ENCODE measurements at regions not wholly inside any gene's neighbourhood (a gene's known extent, or its start where the extent isn't known, plus 50 kb on each side); places are given as distances from the start of the nearest gene placed in this dataset.

- TF ChIP-seq, protein P1, sequence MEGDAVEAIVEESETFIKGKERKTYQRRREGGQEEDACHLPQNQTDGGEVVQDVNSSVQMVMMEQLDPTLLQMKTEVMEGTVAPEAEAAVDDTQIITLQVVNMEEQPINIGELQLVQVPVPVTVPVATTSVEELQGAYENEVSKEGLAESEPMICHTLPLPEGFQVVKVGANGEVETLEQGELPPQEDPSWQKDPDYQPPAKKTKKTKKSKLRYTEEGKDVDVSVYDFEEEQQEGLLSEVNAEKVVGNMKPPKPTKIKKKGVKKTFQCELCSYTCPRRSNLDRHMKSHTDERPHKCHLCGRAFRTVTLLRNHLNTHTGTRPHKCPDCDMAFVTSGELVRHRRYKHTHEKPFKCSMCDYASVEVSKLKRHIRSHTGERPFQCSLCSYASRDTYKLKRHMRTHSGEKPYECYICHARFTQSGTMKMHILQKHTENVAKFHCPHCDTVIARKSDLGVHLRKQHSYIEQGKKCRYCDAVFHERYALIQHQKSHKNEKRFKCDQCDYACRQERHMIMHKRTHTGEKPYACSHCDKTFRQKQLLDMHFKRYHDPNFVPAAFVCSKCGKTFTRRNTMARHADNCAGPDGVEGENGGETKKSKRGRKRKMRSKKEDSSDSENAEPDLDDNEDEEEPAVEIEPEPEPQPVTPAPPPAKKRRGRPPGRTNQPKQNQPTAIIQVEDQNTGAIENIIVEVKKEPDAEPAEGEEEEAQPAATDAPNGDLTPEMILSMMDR (IDR thresholded peaks at IDR 0.05) = no peak
- Histone ChIP-seq H3K27ac (no peak overlapping the region), H3K4me3 (no peak overlapping the region)
- no peak for DNase-seq (ENCODE audit: low spot score)
Observed at GRCh38 chr2:196468394-196468793, 171.1 kb upstream of the CCDC150 start.

DNA sequence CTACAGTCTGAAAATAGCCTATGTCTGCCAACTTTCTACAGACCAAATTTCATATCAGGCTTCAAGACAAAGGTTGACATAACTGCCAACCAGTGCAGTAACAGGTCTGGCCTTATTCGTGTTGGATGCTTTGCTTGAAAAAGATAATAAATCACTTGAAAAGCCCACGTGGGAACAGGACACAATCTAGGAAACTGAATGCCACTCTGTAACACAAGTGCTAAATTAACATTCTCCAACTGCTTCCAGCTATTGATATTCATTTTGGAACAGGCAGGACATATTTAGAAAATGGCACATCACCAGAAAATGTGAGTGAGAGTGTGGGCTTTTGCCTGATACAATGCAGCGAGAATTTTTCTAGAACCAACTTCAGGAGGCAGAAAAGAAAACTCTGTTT, 165.9 kb upstream of the CCDC150 start:
- H3K4me3 ChIP-seq = no peak overlapping the region
- H3K27ac ChIP-seq = no peak overlapping the region
- no peak for DNase-seq (ENCODE audit: low spot score)
- TF ChIP-seq, protein P1 (IDR thresholded peaks at IDR 0.05) = no peak

DNA sequence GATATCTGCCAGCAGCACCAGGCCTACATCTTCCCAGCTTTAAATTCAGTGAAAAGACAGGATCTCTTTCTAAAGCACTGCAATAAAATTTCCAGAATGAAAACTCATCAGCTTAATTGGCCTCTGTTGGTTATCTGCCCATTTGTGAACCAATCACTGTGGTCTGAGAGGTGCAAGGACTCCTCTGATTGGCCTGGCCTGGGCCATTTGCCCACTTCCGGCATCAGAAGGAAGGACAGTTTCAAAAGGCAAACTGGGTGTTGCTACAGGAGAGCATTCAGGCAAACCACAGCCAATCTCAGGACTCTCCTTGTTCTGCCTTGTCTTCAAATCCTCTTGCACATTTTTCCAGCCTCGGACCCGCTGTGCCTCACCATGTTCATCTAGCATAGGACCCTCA, 163.9 kb upstream of the CCDC150 start:
- TF ChIP-seq, protein P1 (IDR thresholded peaks at IDR 0.05) = no peak
- Histone ChIP-seq H3K4me3 (no peak overlapping the region), H3K27ac (no peak overlapping the region)
- DNase-seq (ENCODE audit: low spot score) = no peak

DNA sequence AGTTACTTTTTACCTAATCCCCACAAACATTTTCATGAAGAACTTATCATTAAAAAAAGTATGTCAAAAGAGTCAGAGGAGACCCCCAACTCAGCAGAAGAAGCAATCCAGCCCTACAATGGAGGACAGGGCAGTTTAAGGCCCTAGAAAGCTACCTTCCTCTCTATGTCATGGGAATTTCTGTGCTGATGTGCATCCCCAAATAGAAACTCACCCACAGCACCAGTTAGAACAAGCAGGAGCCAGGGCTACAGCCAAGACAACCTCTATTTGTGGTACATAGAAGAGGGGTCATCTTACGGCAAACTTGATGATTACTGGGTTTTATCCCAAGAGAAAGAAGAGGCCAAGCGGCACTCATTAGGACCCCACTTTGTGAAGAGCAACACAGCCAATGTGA, 160.9 kb upstream of the CCDC150 start:
- no peak overlapping the region for H3K4me3 ChIP-seq
- DNase-seq (ENCODE audit: low spot score) = no peak
- no peak overlapping the region for H3K27ac ChIP-seq
- TF ChIP-seq, protein P1 (IDR thresholded peaks at IDR 0.05) = no peak

DNA sequence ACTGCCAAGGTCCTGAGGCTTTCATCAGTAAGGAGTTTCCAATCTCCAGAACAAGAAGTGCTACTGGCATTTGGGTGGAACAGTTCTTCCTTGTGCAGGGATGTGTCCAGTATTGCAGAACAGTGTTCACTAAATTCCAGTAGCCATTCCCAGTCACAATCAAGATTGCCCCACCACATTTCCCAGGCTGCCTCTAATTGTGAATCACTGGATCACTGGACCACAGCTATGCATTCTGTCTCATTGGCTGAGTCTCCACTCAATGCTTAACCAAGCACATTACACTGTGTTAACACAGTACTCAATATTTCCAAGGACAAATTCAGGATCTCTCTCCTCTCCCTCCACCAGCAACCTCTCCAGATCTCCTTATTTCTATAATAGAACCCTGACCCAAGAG, 160.2 kb upstream of the CCDC150 start:
- no peak for DNase-seq (ENCODE audit: low spot score)

DNA sequence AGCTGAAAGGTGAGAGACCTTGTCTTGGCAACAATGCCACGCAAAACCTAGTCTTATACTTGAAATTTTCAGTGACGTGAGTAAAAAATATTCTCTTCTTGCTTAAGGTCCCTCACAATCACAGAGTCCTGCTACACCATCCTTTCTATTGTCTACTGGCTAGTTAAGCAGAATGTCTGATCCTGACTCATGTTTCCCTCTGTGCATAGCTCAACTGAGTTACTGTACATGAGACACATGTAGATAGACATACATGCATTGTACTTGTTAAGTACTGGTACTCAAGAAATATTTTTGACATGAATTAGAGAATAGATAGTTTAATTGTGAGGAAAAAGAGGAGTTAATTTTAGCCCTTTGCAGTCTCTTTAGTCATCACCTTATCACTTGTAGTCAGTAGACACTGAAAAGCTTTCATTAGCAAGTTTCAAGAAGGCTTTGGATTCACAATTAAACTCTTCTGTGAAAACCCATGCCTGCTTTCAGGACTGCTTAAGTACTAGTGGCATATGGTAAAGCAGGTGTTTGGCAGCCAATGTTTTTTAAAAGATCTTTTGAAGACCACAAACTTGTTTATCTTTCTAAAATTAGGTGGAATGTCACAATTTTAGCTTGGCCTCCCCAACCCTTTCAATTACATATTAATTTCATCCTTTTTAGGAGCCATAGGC, 158.7 kb upstream of the CCDC150 start:
- Histone ChIP-seq H3K4me3 (no peak overlapping the region), H3K27ac (no peak overlapping the region)
- TF ChIP-seq, protein P1 (IDR thresholded peaks at IDR 0.05) = no peak
- no peak for DNase-seq (ENCODE audit: low spot score)

More for the DNA sequence above, 160.2 kb upstream of the CCDC150 start:
- TF ChIP-seq, protein P1 (IDR thresholded peaks at IDR 0.05) = no peak
- Histone ChIP-seq H3K4me3 (no peak overlapping the region), H3K27ac (no peak overlapping the region)

GRCh38 chr2:196481324-196481697, 158.2 kb upstream of the CCDC150 start:
- TF ChIP-seq, protein P1 (IDR thresholded peaks at IDR 0.05) = no peak
- H3K27ac ChIP-seq = no peak overlapping the region
- H3K4me3 ChIP-seq = no peak overlapping the region
- no peak for DNase-seq (ENCODE audit: low spot score)

All from coronary artery (tissue), 2 donors.